GM18870 (cell line): ENCODE measurements at regions not wholly inside any gene's neighbourhood (a gene's known extent, or its start where the extent isn't known, plus 50 kb on each side); places are given as distances from the start of the nearest gene placed in this dataset.
"Not testable (repeated sequence)": the region's sequence is repeated elsewhere in the genome, so short reads cannot be mapped to it uniquely, and the experiment has no call there.

Experiments
- ATAC-seq: cut with Tn5 transposase; IDR thresholded peaks from one replicate; pipeline ENCODE4 v1.9.1; 2021; ENCODE audit warnings: moderate library complexity; ENCODE audit not compliant: unreplicated experiment

DNA sequence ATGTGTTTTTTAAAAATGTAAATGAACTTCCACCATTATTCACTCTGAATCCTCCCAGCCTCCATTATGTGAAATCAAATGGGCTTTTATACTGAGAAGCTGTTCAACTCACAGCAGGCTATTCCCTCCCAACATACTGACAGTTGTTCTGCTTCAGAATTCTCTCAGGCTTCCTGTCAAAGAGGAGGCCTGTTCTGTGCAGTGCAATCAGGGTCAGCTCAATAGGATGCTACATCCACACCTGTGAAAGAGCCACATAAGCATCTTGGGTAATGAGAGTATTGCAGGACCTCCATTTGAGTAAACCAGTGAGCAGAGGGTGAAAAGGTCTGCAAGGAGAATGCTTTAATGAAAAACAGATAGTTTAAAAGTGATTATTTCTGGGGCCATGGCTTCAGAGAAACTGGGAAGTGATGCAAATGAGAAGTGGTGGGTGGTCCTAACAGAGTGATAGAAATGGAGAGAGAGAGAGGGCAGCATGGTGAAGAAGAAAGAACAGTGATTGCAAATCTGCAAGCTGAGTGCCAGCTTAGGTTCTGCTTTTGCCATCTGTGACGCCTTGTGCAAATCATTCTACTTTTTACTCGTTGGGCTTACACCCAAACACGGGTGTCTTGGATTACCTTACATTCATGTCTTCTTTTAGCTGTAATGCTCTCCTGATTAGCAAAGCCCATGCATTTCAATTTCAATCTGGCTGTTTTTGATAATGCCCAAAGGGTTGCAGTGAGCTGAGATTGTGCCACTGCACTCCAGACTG, 202.5 kb upstream of the NMUR2 start:
- ATAC-seq: no peak

- no peak for ATAC-seq
Measured at GRCh38 chr5:152608458-152608857, 203.4 kb upstream of the NMUR2 start.

DNA sequence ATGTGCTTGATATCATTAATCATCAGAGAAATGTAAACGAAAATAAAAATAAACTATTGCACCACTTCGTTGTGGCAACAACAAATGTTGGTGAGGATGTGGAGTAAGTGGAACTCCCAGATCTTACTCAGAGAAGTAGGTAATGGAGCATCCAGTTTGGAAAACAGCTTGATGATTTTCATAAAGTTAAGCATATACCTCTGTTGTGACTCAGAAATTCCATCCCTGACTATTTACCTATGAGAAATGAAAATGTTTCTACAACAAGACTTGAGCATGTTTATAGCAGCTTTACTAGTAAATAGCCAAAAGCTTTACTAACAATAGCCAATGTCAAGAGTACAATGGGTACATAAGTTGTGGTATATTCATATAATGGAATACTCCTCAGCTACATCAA, 214.7 kb upstream of the NMUR2 start:
- no peak for ATAC-seq

DNA sequence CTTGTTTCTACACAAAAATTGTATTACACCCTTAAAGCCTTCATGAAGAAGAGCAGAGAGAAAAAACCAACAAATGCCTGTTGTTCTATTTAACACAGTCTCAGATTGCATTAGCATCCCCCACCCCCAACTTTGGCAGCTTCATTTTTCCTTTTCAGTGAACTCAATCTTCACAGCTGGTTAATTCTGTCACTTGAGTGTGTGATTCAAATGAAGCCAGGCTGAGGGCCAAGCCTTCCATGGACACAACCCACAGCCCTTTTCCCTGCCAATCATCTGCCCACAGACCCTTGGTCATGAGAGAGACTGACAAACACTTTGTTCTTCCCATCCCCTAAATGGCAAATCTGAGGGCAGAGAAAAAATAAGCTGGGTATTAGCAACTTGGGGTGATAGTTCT, 217.5 kb upstream of the NMUR2 start:
- ATAC-seq: no peak

DNA sequence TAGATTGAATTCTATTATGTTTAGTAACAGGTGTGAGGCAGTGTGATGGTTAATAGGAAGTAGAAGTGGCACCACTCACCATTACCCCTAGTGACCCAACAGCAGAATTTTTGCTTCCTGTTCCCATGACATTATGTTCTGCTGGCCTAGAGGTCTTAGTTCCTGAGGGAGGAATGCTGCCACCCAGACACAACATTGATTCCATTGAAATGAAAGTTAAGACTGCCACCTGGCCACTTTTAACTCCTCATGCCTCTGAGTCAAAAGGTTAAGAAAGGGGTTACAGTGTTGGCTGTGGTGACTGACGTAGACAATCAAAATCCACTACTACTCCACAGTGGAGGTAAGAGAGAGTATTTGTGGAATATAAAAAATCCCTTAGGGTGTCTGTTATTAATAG, 218.9 kb upstream of the NMUR2 start:
- no peak for ATAC-seq

GRCh38 chr5:152625696-152626095, 220.6 kb upstream of the NMUR2 start:
- ATAC-seq: no peak

GRCh38 chr5:152631221-152631620, 226.1 kb upstream of the NMUR2 start:
- no peak for ATAC-seq

DNA sequence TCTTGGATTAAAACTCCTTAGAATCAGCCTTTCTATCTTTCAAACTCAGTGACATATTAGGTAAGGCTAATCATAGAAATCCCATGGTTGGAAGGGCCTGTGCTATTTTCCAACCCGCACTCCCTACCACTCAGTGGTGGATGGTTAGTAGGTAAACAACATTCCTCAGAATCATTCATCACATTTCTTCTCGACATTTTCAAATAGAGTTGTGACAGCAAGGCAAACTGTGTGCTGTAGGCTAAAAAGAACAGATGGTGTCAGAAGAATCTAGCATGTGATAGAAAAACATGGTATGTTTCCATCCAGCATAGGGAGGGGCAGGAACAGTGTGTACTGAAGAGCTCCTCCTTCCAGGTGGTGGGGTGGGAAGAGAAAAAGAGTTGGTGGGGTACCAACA, 227.3 kb upstream of the NMUR2 start:
- ATAC-seq: no peak

DNA sequence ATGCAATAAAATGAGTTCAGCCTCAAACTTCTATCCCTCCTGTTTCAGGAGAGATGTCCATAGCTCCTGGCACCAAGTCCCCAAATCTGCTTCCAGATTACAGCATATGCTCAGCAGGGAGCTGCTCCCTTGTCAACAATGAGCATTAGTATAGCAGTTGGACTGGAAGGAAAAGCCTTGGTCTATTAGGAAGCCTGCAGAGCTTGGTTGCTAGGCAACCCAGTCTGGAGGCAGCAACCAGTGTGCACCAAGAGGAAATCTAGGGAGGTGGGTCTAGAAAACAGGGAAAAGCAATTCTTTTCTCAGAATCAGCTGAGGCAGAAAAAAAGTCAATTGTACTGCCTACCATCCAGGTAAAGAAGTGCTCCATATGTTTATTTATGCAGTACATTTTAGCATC, 229.5 kb upstream of the NMUR2 start:
- ATAC-seq: no peak

- no peak for ATAC-seq
Measured at GRCh38 chr5:152638996-152639552, 234.0 kb upstream of the NMUR2 start.

GRCh38 chr5:152641970-152642805, 237.1 kb upstream of the NMUR2 start:
- no peak for ATAC-seq

DNA sequence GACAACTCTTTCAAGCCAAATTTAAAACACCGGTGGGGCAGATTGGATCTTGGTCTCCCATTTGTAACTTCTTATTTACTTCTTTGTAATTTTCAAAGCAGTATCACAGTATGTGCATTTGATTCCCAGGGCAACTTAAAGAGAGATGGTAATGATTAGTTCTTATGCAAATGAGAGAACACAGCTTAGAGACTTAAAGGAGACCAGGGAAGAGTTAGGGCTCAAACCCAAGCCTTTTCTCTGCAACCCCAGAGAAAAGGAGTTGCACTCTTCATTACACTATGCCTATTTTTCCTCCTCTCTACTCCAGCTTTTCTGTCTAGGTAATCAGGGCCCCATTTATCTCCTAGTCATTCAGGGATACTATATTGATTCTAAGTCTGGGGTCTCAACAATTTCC, 237.8 kb upstream of the NMUR2 start:
- no peak for ATAC-seq

GRCh38 chr5:152644029-152644728, 239.1 kb upstream of the NMUR2 start:
- ATAC-seq: no peak

GRCh38 chr5:152649609-152650008, 244.5 kb upstream of the NMUR2 start:
- ATAC-seq: no peak

GRCh38 chr5:152650413-152650812, 245.3 kb upstream of the NMUR2 start:
- no peak for ATAC-seq

- ATAC-seq: not testable (repeated sequence)
Measured at GRCh38 chr5:152659470-152659869, 254.4 kb upstream of the NMUR2 start.

- no peak for ATAC-seq
Measured at GRCh38 chr5:152673601-152674000, 268.5 kb upstream of the NMUR2 start.

GRCh38 chr5:152674403-152674802, 269.3 kb upstream of the NMUR2 start:
- ATAC-seq: no peak

DNA sequence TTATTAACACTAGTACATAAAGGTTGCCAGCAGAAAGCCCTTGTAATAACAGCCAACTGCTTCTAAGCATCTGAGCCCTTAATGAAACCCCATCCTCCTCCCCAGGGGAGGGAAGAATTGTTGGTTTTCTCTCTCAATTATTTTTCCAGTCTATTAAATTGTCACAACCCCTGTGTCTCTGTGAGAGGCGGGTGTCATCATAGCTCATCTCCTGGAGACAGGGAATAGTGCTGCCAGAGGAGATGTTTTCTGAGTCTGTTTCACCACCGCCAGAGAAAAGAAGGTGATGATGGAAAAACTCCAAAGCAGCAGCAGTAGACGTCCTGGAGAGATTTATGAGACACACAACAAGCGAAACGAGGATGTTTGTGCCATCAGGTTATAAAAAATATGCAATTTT, 271.1 kb upstream of the NMUR2 start:
- ATAC-seq: no peak

DNA sequence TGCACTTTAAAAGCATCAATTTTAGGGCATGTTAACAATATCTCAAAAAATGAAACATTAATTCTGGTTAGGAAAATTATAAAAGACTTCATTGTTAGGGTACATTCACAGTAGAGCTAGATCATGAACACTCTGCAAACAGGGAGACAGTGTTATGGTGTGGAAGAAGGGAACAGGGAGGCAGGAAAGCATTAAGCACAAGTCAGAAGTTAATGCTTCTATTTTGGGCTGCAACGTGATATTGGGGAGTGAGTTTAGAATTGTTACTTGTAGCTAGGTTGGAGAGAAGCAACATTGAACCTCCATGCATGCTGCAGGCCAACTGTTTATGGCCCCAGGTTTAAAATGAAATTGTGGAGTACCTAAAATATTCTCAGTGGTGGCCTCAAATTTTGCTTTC, 278.1 kb upstream of the NMUR2 start:
- no peak for ATAC-seq

DNA sequence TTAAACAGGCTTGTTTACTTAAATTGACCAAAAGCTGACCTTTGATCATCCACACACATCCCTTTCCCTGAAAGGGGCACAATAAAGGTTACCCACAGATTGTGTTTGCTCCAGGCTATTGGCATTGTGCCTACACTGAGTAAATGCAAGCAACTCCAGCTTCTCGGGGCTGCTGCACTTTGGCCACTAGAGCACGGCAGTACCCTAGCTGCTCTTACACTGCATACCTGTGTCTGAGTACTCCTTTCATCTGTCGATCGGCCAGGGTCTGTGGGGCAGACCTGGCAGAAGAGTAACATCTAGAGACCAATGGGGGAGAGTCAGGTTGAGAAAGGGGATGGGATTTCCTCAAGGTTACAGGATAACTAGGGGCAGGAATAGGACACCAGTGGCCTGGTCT, 281.9 kb upstream of the NMUR2 start:
- ATAC-seq: no peak
